ENCODE measurements at regions not wholly inside any gene's neighbourhood (a gene's known extent, or its start where the extent isn't known, plus 50 kb on each side); places are given as distances from the start of the nearest gene placed in this dataset.
"Not testable (repeated sequence)": the region's sequence is repeated elsewhere in the genome, so short reads cannot be mapped to it uniquely, and the experiment has no call there.

- no peak for DNase-seq
These were observed 214.0 kb upstream of the SMLR1 start for GRCh38 chr6:130613176-130613575.

GRCh38 chr6:130615816-130616215, 211.4 kb upstream of the SMLR1 start:
- DNase-seq: no peak

GRCh38 chr6:130617658-130618057, 209.5 kb upstream of the SMLR1 start:
- DNase-seq: no peak

- not testable (repeated sequence) for DNase-seq
These were observed 208.4 kb upstream of the SMLR1 start for GRCh38 chr6:130618806-130619205.

- no peak for DNase-seq
These were observed 206.8 kb upstream of the SMLR1 start for GRCh38 chr6:130620338-130620781.

GRCh38 chr6:130622142-130622541, 205.1 kb upstream of the SMLR1 start:
- no peak for DNase-seq

GRCh38 chr6:130624046-130624445, 203.2 kb upstream of the SMLR1 start:
- DNase-seq: no peak

GRCh38 chr6:130625825-130626527, 201.2 kb upstream of the SMLR1 start:
- no peak for DNase-seq

- no peak for DNase-seq
These were observed 198.3 kb upstream of the SMLR1 start for GRCh38 chr6:130628862-130629261.

GRCh38 chr6:130629640-130630039, 197.6 kb upstream of the SMLR1 start:
- DNase-seq: no peak

GRCh38 chr6:130632277-130632676, 194.9 kb upstream of the SMLR1 start:
- DNase-seq: peak; percentile 61

- no peak for DNase-seq
These were observed 194.3 kb upstream of the SMLR1 start for GRCh38 chr6:130632897-130633296.

- DNase-seq: no peak
These were observed 183.8 kb upstream of the SMLR1 start for GRCh38 chr6:130643361-130643760.

- DNase-seq: no peak
These were observed 183.0 kb upstream of the SMLR1 start for GRCh38 chr6:130644175-130644574.

- DNase-seq: not testable (repeated sequence)
These were observed 182.4 kb upstream of the SMLR1 start for GRCh38 chr6:130644769-130645168.

- DNase-seq: no peak
These were observed 180.0 kb upstream of the SMLR1 start for GRCh38 chr6:130647246-130647645.

- no peak for DNase-seq
These were observed 171.6 kb upstream of the SMLR1 start for GRCh38 chr6:130655586-130655985.

- no peak for DNase-seq
These were observed 166.1 kb upstream of the SMLR1 start for GRCh38 chr6:130661077-130661476.

GRCh38 chr6:130666786-130667185, 160.4 kb upstream of the SMLR1 start:
- no peak for DNase-seq

GRCh38 chr6:130670142-130670541, 157.1 kb upstream of the SMLR1 start:
- DNase-seq: no peak

GRCh38 chr6:130671119-130671518, 156.1 kb upstream of the SMLR1 start:
- no peak for DNase-seq

GRCh38 chr6:130671577-130671976, 155.6 kb upstream of the SMLR1 start:
- DNase-seq: no peak

- no peak for DNase-seq
These were observed 155.1 kb upstream of the SMLR1 start for GRCh38 chr6:130672153-130672552.

- DNase-seq: no peak
These were observed 152.6 kb upstream of the SMLR1 start for GRCh38 chr6:130674604-130675003.

- DNase-seq: no peak
These were observed 152.1 kb upstream of the SMLR1 start for GRCh38 chr6:130675072-130675471.
